ENCODE measurements at regions not wholly inside any gene's neighbourhood (a gene's known extent, or its start where the extent isn't known, plus 50 kb on each side); places are given as distances from the start of the nearest gene placed in this dataset.
"Not testable (repeated sequence)": the region's sequence is repeated elsewhere in the genome, so short reads cannot be mapped to it uniquely, and the experiment has no call there.

GRCh38 chr10:2315045-2315485 is 577.7 kb upstream of the ADARB2 start:
- not testable (repeated sequence) for TF ChIP-seq BHLHE40 (IDR thresholded peaks at IDR 0.05; ENCODE audit: low read depth, low read length); CTCF (conservative IDR thresholded peaks at IDR 0.05; ENCODE audit: low read depth, low read length); POLR2A (IDR thresholded peaks at IDR 0.05; ENCODE audit: low read depth, low read length); RFX5 (IDR thresholded peaks at IDR 0.05; ENCODE audit: low read depth, low read length)
- TF ChIP-seq, protein P1, sequence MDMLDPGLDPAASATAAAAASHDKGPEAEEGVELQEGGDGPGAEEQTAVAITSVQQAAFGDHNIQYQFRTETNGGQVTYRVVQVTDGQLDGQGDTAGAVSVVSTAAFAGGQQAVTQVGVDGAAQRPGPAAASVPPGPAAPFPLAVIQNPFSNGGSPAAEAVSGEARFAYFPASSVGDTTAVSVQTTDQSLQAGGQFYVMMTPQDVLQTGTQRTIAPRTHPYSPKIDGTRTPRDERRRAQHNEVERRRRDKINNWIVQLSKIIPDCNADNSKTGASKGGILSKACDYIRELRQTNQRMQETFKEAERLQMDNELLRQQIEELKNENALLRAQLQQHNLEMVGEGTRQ (IDR thresholded peaks at IDR 0.05; ENCODE audit: low read depth, low read length) = not testable (repeated sequence)
- TF ChIP-seq, protein P2, sequence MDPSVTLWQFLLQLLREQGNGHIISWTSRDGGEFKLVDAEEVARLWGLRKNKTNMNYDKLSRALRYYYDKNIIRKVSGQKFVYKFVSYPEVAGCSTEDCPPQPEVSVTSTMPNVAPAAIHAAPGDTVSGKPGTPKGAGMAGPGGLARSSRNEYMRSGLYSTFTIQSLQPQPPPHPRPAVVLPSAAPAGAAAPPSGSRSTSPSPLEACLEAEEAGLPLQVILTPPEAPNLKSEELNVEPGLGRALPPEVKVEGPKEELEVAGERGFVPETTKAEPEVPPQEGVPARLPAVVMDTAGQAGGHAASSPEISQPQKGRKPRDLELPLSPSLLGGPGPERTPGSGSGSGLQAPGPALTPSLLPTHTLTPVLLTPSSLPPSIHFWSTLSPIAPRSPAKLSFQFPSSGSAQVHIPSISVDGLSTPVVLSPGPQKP (IDR thresholded peaks at IDR 0.05; ENCODE audit: borderline replicate concordance, low read depth, low read length) = not testable (repeated sequence)
